ENCODE measurements at regions not wholly inside any gene's neighbourhood (a gene's known extent, or its start where the extent isn't known, plus 50 kb on each side); places are given as distances from the start of the nearest gene placed in this dataset.

DNA sequence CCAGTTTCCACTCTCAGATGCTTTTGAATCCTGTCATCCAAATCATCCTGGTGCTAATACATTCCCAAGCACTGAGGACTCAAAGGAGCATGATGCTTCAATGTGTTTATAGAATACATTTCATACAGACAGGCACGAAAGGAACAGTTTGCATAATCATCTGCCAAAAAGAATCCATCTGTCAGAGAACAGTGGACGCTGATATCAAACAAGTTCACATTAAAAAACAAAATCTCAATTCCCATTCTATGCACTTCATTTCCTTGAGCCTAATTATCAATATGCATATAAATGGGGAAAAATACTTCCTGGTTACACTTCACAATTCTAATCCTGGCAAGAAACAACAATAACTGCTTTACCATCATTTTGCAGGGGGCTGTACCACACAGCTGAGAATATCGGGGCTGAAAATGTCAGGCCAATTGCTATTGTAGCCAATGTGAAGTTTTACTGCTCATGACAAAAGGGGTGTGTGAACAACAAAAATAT is 125.5 kb upstream of the FAM174A start:
- TF ChIP-seq, protein P1, sequence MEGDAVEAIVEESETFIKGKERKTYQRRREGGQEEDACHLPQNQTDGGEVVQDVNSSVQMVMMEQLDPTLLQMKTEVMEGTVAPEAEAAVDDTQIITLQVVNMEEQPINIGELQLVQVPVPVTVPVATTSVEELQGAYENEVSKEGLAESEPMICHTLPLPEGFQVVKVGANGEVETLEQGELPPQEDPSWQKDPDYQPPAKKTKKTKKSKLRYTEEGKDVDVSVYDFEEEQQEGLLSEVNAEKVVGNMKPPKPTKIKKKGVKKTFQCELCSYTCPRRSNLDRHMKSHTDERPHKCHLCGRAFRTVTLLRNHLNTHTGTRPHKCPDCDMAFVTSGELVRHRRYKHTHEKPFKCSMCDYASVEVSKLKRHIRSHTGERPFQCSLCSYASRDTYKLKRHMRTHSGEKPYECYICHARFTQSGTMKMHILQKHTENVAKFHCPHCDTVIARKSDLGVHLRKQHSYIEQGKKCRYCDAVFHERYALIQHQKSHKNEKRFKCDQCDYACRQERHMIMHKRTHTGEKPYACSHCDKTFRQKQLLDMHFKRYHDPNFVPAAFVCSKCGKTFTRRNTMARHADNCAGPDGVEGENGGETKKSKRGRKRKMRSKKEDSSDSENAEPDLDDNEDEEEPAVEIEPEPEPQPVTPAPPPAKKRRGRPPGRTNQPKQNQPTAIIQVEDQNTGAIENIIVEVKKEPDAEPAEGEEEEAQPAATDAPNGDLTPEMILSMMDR (IDR thresholded peaks at IDR 0.05; ENCODE audit: control extremely low read depth, extremely low read depth): no peak
- H3K27me3 ChIP-seq (ENCODE audit: control insufficient read depth in 3 of 3, insufficient read depth in 3 of 3, low read length in 2 of 3): no peaks in the 10 kb centered on the region
- peak; percentile 67 to 91 (median 90) for DNase-seq
- no peak overlapping the region for H3K9ac ChIP-seq (ENCODE audit: insufficient read depth in 1 of 2, low read length in 2 of 2)
- WGBS, 2 donors: 55 to 61% methylated on average over 3 of the region's 3 CpGs
- H3K9me3 ChIP-seq (ENCODE audit: control insufficient read depth in 4 of 4, insufficient read depth in 3 of 4, low read length in 3 of 4): no peaks in the 10 kb centered on the region
- H3K4me1 ChIP-seq (ENCODE audit: control insufficient read depth in 5 of 5, insufficient read depth in 5 of 5, low read length in 5 of 5): peaks cover 0 to 30% (median 0%) of the 10 kb centered on the region in 5 donors
- no peak for ATAC-seq (ENCODE audit: insufficient read depth, low FRiP score)
- H3K27ac ChIP-seq (ENCODE audit: low read depth in 1 of 2, low read length in 1 of 2): no peak overlapping the region
- H3K36me3 ChIP-seq (ENCODE audit: control insufficient read depth in 4 of 4, insufficient read depth in 4 of 4, low read length in 4 of 4): no peaks in the 10 kb centered on the region
- no peak overlapping the region for H3K4me3 ChIP-seq

DNA sequence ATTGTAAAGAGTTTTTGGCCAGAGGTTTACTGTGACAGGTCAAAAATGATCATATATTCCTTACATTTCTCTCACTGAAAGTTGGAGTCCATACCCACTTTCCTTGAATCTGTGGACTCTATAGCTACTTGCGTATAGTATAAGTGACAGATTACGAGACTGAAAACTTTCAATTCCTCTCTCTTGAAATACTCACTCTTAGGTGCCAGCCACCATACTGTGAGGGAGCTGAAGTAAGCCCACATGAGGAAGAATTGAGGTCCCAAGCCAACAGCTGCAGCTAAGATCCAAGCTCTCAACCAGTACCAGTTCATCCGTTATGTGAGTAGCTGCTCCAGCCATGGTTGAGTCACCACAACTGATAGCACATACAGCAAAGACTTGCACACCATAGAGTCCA is 128.1 kb upstream of the FAM174A start:
- H3K27ac ChIP-seq (ENCODE audit: low read depth in 1 of 2, low read length in 1 of 2): no peak overlapping the region
- no peaks in the 10 kb centered on the region for H3K27me3 ChIP-seq (ENCODE audit: control insufficient read depth in 3 of 3, insufficient read depth in 3 of 3, low read length in 2 of 3)
- no peak overlapping the region for H3K9ac ChIP-seq (ENCODE audit: insufficient read depth in 1 of 2, low read length in 2 of 2)
- peaks cover 0 to 37% (median 0%) of the 10 kb centered on the region in 5 donors for H3K4me1 ChIP-seq (ENCODE audit: control insufficient read depth in 5 of 5, insufficient read depth in 5 of 5, low read length in 5 of 5)
- no peak overlapping the region for H3K4me3 ChIP-seq
- H3K9me3 ChIP-seq (ENCODE audit: control insufficient read depth in 4 of 4, insufficient read depth in 3 of 4, low read length in 3 of 4): no peaks in the 10 kb centered on the region
- H3K36me3 ChIP-seq (ENCODE audit: control insufficient read depth in 4 of 4, insufficient read depth in 4 of 4, low read length in 4 of 4): no peaks in the 10 kb centered on the region
- no peak for DNase-seq
- WGBS, 2 donors: 93 to 98% methylated on average over 3 of the region's 3 CpGs
- no peak for ATAC-seq (ENCODE audit: insufficient read depth, low FRiP score)
- TF ChIP-seq, protein P1 (IDR thresholded peaks at IDR 0.05; ENCODE audit: control extremely low read depth, extremely low read depth): no peak

DNA sequence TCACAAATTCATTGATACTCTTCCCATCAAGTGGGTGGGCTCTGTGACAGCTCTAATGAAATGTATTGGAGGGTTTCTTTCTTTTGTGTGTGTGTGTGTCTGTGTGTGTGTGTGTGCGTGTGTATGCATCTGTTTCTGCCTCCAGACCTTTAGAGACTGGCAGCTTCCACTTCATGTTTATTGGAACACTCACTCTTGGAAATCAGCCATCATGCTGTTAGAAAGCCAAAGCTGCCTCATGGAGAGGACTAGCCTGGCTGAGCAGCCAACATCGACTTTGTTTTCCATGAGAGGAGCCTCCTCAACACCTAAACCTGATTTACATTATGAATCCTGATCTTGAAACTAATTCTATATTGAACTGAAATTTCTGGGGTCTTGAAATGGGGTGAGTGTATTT is 128.5 kb upstream of the FAM174A start:
- Histone ChIP-seq H3K9me3 (ENCODE audit: control insufficient read depth in 4 of 4, insufficient read depth in 3 of 4, low read length in 3 of 4) (no peaks in the 10 kb centered on the region), H3K4me3 (no peak overlapping the region), H3K36me3 (ENCODE audit: control insufficient read depth in 4 of 4, insufficient read depth in 4 of 4, low read length in 4 of 4) (no peaks in the 10 kb centered on the region), H3K27me3 (ENCODE audit: control insufficient read depth in 3 of 3, insufficient read depth in 3 of 3, low read length in 2 of 3) (no peaks in the 10 kb centered on the region), H3K27ac (ENCODE audit: low read depth in 1 of 2, low read length in 1 of 2) (no peak overlapping the region), H3K9ac (ENCODE audit: insufficient read depth in 1 of 2, low read length in 2 of 2) (no peak overlapping the region), H3K4me1 (ENCODE audit: control insufficient read depth in 5 of 5, insufficient read depth in 5 of 5, low read length in 5 of 5) (peaks cover 0 to 41% (median 0%) of the 10 kb centered on the region in 5 donors)
- TF ChIP-seq, protein P1 (IDR thresholded peaks at IDR 0.05; ENCODE audit: control extremely low read depth, extremely low read depth): no peak
- WGBS, 2 donors: 54 to 77% methylated on average over 2 of the region's 2 CpGs
- ATAC-seq (ENCODE audit: insufficient read depth, low FRiP score): no peak
- peak; percentile 72 to 92 (median 91) for DNase-seq

DNA sequence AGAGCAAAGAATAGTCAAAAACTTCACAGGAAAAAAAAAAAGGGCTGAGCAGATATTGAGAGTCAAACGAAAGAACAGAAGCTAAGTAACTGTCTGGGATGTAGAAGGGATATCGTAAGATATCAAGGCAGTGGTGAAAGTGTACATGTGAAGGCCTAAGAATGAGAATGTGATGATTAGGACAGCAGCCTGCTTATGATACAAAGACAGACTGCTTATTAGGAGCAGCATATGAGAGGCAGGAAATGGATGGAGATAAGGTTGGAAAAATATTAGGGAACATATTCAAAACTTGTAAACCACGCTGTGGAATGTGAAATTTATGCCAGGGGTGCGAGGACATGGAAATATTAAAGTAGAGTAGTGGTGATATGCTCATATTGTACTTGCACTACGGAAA is 133.1 kb upstream of the FAM174A start:
- DNase-seq: peak; percentile 28 to 81 (median 76)
- ATAC-seq (ENCODE audit: insufficient read depth, low FRiP score): no peak
- WGBS, 2 donors: 59 to 68% methylated on average over 5 of the region's 5 CpGs

More for the DNA sequence above, 133.1 kb upstream of the FAM174A start:
- TF ChIP-seq, protein P1 (IDR thresholded peaks at IDR 0.05; ENCODE audit: control extremely low read depth, extremely low read depth): no peak
- Histone ChIP-seq H3K27ac (ENCODE audit: low read depth in 1 of 2, low read length in 1 of 2) (no peak overlapping the region), H3K4me3 (no peak overlapping the region), H3K36me3 (ENCODE audit: control insufficient read depth in 4 of 4, insufficient read depth in 4 of 4, low read length in 4 of 4) (no peaks in the 10 kb centered on the region), H3K27me3 (ENCODE audit: control insufficient read depth in 3 of 3, insufficient read depth in 3 of 3, low read length in 2 of 3) (no peaks in the 10 kb centered on the region), H3K9me3 (ENCODE audit: control insufficient read depth in 4 of 4, insufficient read depth in 3 of 4, low read length in 3 of 4) (no peaks in the 10 kb centered on the region), H3K9ac (ENCODE audit: insufficient read depth in 1 of 2, low read length in 2 of 2) (no peak overlapping the region), H3K4me1 (ENCODE audit: control insufficient read depth in 5 of 5, insufficient read depth in 5 of 5, low read length in 5 of 5) (peaks cover 0 to 33% (median 0%) of the 10 kb centered on the region in 5 donors)

Data from lung (tissue), 11 donors.